HEK293 (cell line): ENCODE measurements at regions not wholly inside any gene's neighbourhood (a gene's known extent, or its start where the extent isn't known, plus 50 kb on each side); places are given as distances from the start of the nearest gene placed in this dataset.

Experiments used
- ZNF777 ChIP-seq: fragments of 450-650 bp; formaldehyde crosslinking; IDR thresholded peaks from 2 replicates; pipeline ENCODE4 v1.5.1; 2017; ENCODE audit warnings: missing biosample characterization, missing genetic modification characterization, borderline replicate concordance
- ZNF837 ChIP-seq: fragments of 450-650 bp; formaldehyde crosslinking; IDR thresholded peaks from 2 replicates; pipeline ENCODE4 v1.5.1; 2016; ENCODE audit warnings: missing biosample characterization, missing genetic modification characterization
- TF ChIP-seq, protein P1 (sequence below): fragments of 450-650 bp; formaldehyde crosslinking; IDR thresholded peaks from 2 replicates; pipeline ENCODE4 v1.5.1; 2016; ENCODE audit warnings: missing biosample characterization, missing genetic modification characterization
- TF ChIP-seq, protein P2 (sequence below): fragments of 450-650 bp; formaldehyde crosslinking; IDR thresholded peaks from 2 replicates; pipeline ENCODE4 v1.5.1; 2017; ENCODE audit warnings: missing biosample characterization, missing genetic modification characterization

DNA sequence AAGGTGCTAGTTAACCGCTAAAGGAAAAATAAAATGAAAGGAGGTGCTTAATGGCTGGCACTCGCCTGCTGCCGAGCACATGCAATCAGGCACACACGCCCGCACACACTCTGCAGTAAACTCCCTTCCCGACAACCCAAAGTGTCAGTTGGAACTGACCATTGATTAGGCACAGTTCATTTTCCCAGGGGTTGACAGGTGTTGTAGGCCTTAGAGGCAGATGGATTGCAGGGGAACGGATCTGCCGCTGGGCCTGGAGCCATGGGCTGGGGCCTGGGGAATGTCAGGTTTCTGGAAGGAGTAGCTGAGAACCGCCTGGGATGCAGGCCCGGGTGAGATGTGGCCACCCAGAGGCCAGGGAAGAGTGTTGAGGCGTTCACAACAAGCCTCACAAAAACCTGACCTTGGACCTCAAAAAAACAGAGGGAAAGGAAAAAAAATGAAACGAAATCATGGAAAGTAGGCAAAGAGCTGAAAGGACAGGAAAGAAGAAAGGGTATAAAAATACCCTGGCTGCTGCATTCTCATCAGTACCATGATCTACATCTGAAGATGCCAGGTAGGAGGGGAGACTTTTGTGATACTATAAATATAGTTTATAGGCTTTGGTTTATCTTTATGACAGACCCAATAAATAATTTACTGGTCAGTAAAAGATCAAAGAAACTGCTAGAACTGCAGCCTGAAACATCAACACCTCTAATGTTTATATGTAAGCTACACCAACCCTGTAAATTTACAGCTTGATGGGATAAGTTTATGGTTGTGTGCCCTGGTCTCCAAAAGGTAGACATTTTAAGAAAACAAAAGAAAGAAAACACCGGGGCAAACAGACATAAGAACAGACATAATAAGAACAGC, 313.4 kb downstream of the BUD13 start:
- TF ChIP-seq ZNF837 (no peak), ZNF777 (no peak)
- TF ChIP-seq, protein P1, sequence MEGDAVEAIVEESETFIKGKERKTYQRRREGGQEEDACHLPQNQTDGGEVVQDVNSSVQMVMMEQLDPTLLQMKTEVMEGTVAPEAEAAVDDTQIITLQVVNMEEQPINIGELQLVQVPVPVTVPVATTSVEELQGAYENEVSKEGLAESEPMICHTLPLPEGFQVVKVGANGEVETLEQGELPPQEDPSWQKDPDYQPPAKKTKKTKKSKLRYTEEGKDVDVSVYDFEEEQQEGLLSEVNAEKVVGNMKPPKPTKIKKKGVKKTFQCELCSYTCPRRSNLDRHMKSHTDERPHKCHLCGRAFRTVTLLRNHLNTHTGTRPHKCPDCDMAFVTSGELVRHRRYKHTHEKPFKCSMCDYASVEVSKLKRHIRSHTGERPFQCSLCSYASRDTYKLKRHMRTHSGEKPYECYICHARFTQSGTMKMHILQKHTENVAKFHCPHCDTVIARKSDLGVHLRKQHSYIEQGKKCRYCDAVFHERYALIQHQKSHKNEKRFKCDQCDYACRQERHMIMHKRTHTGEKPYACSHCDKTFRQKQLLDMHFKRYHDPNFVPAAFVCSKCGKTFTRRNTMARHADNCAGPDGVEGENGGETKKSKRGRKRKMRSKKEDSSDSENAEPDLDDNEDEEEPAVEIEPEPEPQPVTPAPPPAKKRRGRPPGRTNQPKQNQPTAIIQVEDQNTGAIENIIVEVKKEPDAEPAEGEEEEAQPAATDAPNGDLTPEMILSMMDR (tag by site-specific recombination) = 0 out of 2 replicates have a peak, but pooled peaks have one; percentile 34
- TF ChIP-seq, protein P2, sequence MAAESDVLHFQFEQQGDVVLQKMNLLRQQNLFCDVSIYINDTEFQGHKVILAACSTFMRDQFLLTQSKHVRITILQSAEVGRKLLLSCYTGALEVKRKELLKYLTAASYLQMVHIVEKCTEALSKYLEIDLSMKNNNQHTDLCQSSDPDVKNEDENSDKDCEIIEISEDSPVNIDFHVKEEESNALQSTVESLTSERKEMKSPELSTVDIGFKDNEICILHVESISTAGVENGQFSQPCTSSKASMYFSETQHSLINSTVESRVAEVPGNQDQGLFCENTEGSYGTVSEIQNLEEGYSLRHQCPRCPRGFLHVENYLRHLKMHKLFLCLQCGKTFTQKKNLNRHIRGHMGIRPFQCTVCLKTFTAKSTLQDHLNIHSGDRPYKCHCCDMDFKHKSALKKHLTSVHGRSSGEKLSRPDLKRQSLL (tag by site-specific recombination) = no peak
